ENCODE measurements at regions not wholly inside any gene's neighbourhood (a gene's known extent, or its start where the extent isn't known, plus 50 kb on each side); places are given as distances from the start of the nearest gene placed in this dataset.

- no peak for TF ChIP-seq POLR2A (IDR thresholded peaks at IDR 0.05)
- peak; percentile 52 to 61 (median 54) for TF ChIP-seq CTCF (IDR thresholded peaks at IDR 0.05)
- no peak for TF ChIP-seq POLR2AphosphoS5 (IDR thresholded peaks at IDR 0.05)
- TF ChIP-seq EP300 (IDR thresholded peaks at IDR 0.05; ENCODE audit: low read depth): no peak
Observed at GRCh38 chr6:71012866-71013469, 56.1 kb upstream of the B3GAT2 start.

Measured in transverse colon (tissue), 4 donors.